MM.1S (cell line): ENCODE measurements at regions not wholly inside any gene's neighbourhood (a gene's known extent, or its start where the extent isn't known, plus 50 kb on each side); places are given as distances from the start of the nearest gene placed in this dataset.

Experiments
- EZH2 ChIP-seq: fragments of 300-600 bp; sonication (generic); optimal IDR thresholded peaks from 2 replicates; pipeline ENCODE3; 2017; ENCODE audit warnings: low read depth, mild to moderate bottlenecking, antibody characterized with exemption, low read length, mixed read lengths
- EZH2phosphoT487 ChIP-seq: fragments of 300-600 bp; sonication (generic); IDR thresholded peaks from 2 replicates; pipeline ENCODE4 v1.6.1; 2018; ENCODE audit warnings: antibody characterized with exemption, low read length
- TF ChIP-seq, protein P1 (sequence below): fragments of 300-600 bp; sonication (generic); IDR thresholded peaks from 2 replicates; pipeline ENCODE4 v1.5.1; 2016; ENCODE audit warnings: antibody characterized with exemption, low read length, mixed read lengths

DNA sequence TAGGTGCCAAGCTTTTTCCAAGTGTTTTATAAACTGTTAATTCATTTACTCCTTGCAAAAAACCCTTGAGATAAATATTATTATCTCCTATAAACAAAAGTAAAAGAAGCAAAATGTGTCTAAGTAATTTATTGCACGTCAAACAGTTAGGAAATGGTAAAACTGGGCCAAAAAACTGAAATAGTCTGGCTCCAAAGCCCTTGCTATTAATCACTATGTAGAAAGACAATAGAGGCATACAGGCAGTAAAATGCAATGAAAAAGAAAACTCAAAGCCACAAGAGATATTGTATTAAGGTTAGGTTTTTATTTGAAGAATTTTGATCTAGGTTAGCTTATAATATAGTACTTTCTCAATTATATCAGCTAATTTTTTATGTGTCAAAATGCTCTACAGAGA lies 457.7 kb downstream of the ANXA1 start:
- TF ChIP-seq, protein P1, sequence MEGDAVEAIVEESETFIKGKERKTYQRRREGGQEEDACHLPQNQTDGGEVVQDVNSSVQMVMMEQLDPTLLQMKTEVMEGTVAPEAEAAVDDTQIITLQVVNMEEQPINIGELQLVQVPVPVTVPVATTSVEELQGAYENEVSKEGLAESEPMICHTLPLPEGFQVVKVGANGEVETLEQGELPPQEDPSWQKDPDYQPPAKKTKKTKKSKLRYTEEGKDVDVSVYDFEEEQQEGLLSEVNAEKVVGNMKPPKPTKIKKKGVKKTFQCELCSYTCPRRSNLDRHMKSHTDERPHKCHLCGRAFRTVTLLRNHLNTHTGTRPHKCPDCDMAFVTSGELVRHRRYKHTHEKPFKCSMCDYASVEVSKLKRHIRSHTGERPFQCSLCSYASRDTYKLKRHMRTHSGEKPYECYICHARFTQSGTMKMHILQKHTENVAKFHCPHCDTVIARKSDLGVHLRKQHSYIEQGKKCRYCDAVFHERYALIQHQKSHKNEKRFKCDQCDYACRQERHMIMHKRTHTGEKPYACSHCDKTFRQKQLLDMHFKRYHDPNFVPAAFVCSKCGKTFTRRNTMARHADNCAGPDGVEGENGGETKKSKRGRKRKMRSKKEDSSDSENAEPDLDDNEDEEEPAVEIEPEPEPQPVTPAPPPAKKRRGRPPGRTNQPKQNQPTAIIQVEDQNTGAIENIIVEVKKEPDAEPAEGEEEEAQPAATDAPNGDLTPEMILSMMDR = no peak
- TF ChIP-seq EZH2 = no peak
- no peak for TF ChIP-seq EZH2phosphoT487
